Left ventricle myocardium inferior (tissue), 1 donor: ENCODE measurements at regions not wholly inside any gene's neighbourhood (a gene's known extent, or its start where the extent isn't known, plus 50 kb on each side); places are given as distances from the start of the nearest gene placed in this dataset.

Experiments
- DNase-seq: peaks from one replicate; pipeline ENCODE4 v3.0.0-alpha.2; 2020
- H3K27ac ChIP-seq: fragments of 200-600 bp; replicated peaks from 2 replicates; pipeline ENCODE4 v1.8.0; 2021
- H3K27me3 ChIP-seq: fragments of 200-600 bp; 2 replicates; pipeline ENCODE4 v1.8.0; 2021; ENCODE audit warnings: low read depth
- H3K36me3 ChIP-seq: fragments of 200-600 bp; 2 replicates; pipeline ENCODE4 v1.8.0; 2021
- H3K4me1 ChIP-seq: fragments of 200-600 bp; 2 replicates; pipeline ENCODE4 v1.8.0; 2021
- H3K4me3 ChIP-seq: fragments of 200-600 bp; 2 replicates; pipeline ENCODE4 v1.8.0; 2021; ENCODE audit warnings: mild to moderate bottlenecking, moderate library complexity
- H3K9me3 ChIP-seq: fragments of 200-600 bp; replicated peaks from 2 replicates; pipeline ENCODE4 v1.8.0; 2021
- intact Hi-C: fragments of 100-400 bp; cut with micrococcal nuclease; formaldehyde crosslinking; loops from one replicate; pipeline ENCODE4 v1.11.0; 2022
- TF ChIP-seq, protein P1 (sequence below): fragments of 200-600 bp; IDR thresholded peaks from 2 replicates; pipeline ENCODE4 v1.8.0; 2021; ENCODE audit warnings: antibody characterized with exemption, mild to moderate bottlenecking, borderline replicate concordance
- donor health status: DM: no; HTN: yes; CAD: no; lungs with severe emphysema.

DNA sequence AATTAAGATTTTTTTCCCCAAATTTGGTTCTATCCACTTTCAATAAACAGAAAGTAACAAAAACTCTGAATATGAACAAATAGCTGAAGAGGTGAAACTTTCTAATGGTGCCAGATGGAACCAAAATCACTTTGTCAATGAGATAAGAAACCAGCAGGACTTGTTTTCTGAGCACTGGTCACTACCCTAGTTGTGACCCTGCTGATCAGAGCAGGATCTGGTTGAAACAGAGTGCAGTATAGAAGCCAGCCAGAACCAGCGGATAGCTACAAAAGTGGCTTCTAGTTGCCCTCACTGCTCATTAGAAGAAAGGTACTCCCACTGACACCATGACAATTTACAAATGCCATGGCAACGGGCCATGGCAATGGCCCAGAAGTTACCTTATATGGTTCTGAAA lies 158.3 kb upstream of the PIEZO2 start:
- no peak overlapping the region for H3K27ac ChIP-seq
- no peak overlapping the region for H3K4me3 ChIP-seq
- no peaks in the 10 kb centered on the region for H3K27me3 ChIP-seq
- no peaks in the 10 kb centered on the region for H3K36me3 ChIP-seq
- intact Hi-C loops: loop anchor here (5.0 kb wide), 1 partner anchor 205 kb away; no protein-coding TSS in a partner anchor
- H3K4me1 ChIP-seq: peaks cover 2% of the 10 kb centered on the region
- TF ChIP-seq, protein P1, sequence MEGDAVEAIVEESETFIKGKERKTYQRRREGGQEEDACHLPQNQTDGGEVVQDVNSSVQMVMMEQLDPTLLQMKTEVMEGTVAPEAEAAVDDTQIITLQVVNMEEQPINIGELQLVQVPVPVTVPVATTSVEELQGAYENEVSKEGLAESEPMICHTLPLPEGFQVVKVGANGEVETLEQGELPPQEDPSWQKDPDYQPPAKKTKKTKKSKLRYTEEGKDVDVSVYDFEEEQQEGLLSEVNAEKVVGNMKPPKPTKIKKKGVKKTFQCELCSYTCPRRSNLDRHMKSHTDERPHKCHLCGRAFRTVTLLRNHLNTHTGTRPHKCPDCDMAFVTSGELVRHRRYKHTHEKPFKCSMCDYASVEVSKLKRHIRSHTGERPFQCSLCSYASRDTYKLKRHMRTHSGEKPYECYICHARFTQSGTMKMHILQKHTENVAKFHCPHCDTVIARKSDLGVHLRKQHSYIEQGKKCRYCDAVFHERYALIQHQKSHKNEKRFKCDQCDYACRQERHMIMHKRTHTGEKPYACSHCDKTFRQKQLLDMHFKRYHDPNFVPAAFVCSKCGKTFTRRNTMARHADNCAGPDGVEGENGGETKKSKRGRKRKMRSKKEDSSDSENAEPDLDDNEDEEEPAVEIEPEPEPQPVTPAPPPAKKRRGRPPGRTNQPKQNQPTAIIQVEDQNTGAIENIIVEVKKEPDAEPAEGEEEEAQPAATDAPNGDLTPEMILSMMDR: no peak
- DNase-seq: no peak
- peaks cover 1% of the 10 kb centered on the region for H3K9me3 ChIP-seq

DNA sequence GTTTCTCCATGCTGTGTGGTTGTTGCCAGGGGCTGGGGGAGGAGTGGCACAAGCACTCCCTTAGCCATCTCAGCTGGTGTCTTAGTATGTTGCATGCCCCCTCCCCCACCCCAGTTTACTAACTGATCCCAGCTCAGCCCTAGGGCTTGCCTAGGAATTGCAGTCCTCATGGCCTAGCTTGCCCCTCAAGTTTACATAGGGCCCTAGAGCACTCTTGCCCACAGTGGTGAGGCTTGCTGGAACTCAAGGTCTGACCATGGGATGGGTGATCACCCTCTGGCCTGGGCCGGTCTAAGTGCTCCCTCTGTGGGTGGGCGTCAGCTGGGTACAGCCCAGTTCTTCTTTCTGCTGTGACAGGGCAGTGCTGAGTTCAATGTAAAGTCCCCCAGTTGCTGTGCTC lies 156.1 kb upstream of the PIEZO2 start:
- intact Hi-C loops: loop anchor here (5.0 kb wide), 1 partner anchor 203 kb away; no protein-coding TSS in a partner anchor
- DNase-seq: no peak
- Histone ChIP-seq H3K4me1 (no peaks in the 10 kb centered on the region), H3K27me3 (no peaks in the 10 kb centered on the region), H3K9me3 (peaks cover 22% of the 10 kb centered on the region), H3K27ac (no peak overlapping the region), H3K4me3 (no peak overlapping the region), H3K36me3 (no peaks in the 10 kb centered on the region)
- TF ChIP-seq, protein P1: no peak

DNA sequence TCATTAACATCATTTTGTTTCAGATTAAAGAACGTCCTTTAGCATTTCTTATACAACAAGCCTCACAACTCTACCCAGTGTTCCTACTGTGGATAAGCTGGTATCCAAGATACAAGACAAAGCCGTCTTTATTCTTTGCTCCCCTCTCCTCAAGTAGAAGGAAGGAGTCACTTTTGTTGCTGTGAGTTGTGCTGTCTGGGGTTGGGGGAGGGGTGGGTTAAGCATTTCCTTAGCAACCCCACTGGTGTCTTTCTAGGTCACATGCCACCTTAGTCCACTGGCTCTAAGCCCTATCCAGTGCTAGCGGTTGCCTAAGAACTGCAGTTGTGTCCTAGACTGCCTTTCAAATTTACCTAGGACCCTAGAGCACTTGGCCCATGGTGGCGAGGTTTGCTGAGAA lies 155.6 kb upstream of the PIEZO2 start:
- intact Hi-C loops: loop anchor here (5.0 kb wide), 1 partner anchor 203 kb away; no protein-coding TSS in a partner anchor

DNA sequence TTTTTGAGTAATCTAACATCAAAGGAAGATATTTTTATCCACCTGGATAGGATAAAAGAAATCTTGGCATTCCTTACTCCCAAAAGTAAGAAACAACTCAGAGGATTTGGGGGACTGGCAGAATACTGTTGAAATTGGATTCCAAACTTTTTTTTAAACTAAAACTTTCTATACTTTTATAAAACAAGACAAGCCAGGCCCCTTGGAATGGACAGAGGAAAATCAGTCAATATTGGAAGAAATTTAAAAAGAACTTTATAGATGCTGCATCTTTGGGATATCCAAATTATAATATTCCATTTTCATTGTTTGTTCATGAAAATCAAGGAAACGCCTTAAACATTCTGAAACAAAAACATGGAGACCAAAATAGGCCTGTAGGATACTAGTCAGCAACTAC lies 147.6 kb upstream of the PIEZO2 start:
- TF ChIP-seq, protein P1: no peak
- Histone ChIP-seq H3K9me3 (peaks cover 25% of the 10 kb centered on the region), H3K4me1 (no peaks in the 10 kb centered on the region), H3K27me3 (no peaks in the 10 kb centered on the region), H3K36me3 (no peaks in the 10 kb centered on the region), H3K27ac (no peak overlapping the region), H3K4me3 (no peak overlapping the region)
- intact Hi-C loops: no loop called here
- no peak for DNase-seq

More for the DNA sequence above, 155.6 kb upstream of the PIEZO2 start:
- Histone ChIP-seq H3K9me3 (peaks cover 28% of the 10 kb centered on the region), H3K4me1 (no peaks in the 10 kb centered on the region), H3K4me3 (no peak overlapping the region), H3K36me3 (no peaks in the 10 kb centered on the region), H3K27ac (no peak overlapping the region), H3K27me3 (no peaks in the 10 kb centered on the region)
- DNase-seq: no peak
- TF ChIP-seq, protein P1: no peak

DNA sequence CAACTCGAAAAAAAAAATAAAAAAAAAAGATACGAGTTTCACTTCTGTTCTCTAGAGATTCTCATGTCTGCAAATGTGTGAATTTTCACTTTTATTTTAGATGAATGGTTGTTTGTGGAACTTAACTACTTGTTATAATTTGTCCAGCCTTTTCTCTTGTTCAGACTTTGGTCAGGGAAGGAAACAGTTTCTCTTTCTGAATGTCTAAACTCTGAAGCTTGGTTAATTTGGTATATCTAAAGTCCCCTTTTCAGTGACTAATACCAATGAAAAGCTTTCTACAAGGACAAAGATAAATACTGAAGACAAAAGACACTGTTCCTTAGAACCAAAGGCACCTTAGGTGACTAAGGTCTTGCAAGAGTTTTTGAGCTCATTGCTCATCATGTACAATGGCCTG lies 144.4 kb upstream of the PIEZO2 start:
- TF ChIP-seq, protein P1: no peak
- intact Hi-C loops: no loop called here
- Histone ChIP-seq H3K4me3 (no peak overlapping the region), H3K36me3 (no peaks in the 10 kb centered on the region), H3K27me3 (no peaks in the 10 kb centered on the region), H3K4me1 (no peaks in the 10 kb centered on the region), H3K27ac (no peak overlapping the region), H3K9me3 (no peaks in the 10 kb centered on the region)
- DNase-seq: no peak
